Erythroblast (primary cell): ENCODE measurements at regions not wholly inside any gene's neighbourhood (a gene's known extent, or its start where the extent isn't known, plus 50 kb on each side); places are given as distances from the start of the nearest gene placed in this dataset.

Source experiments
- GATA1 ChIP-seq: IDR thresholded peaks from 2 replicates; pipeline ENCODE4 v1.6.1; 2011; ENCODE audit warnings: low read depth, mild to moderate bottlenecking, control low read depth, low read length, moderate library complexity
- POLR2A ChIP-seq: IDR thresholded peaks from 2 replicates; pipeline ENCODE4 v1.6.1; 2011; ENCODE audit warnings: mild to moderate bottlenecking, low read length

GRCh38 chr20:47906348-47906660 is 121.0 kb upstream of the SULF2 start:
- TF ChIP-seq POLR2A, result no peak
- TF ChIP-seq GATA1, result no peak
